HCT116 (cell line): ENCODE measurements at regions not wholly inside any gene's neighbourhood (a gene's known extent, or its start where the extent isn't known, plus 50 kb on each side); places are given as distances from the start of the nearest gene placed in this dataset.

ENCODE experiments used
- ATAC-seq: fragments of 200-7000 bp; cut with Tn5 transposase; 2 replicates; pipeline ENCODE4 v1.9.1; 2020; ENCODE audit warnings: mild to moderate bottlenecking, moderate library complexity
- BruUV-seq: library from RNA; stranded (reverse); fragments of 400-500 nt; replicated peaks from 2 replicates; lab custom pipeline; 2021; lab: Mats Ljungman, UMichigan
- CTCF ChIA-PET: fragments of 300-600 bp; sonication (Branson Sonifier 250); formaldehyde crosslinking; loops from one replicate; lab custom pipeline; 2021; ENCODE audit warnings: antibody characterized with exemption; lab: Charles Lee
- POLR2A ChIA-PET: fragments of 300-600, 350-600 bp; sonication (Branson Sonifier 250); formaldehyde crosslinking; loops from one replicate; lab custom pipeline; 2021; ENCODE audit warnings: antibody characterized with exemption; lab: Charles Lee
- RAD21 ChIA-PET, 2 experiments: fragments of 300-600 bp; sonication (Branson Sonifier 250); formaldehyde crosslinking; loops; one replicate each; lab custom pipeline; 2023; ENCODE audit warnings: low total read pairs in 2 of 2; ENCODE audit not compliant: uncharacterized antibody in 2 of 2, unreplicated experiment in 2 of 2, low non-redundant PET in 1 of 2; lab: Charles Lee
- DNase-seq: peaks from one replicate; pipeline ENCODE4 v3.0.0-alpha.2; 2010; ENCODE audit warnings: low read depth, low spot score
- H2AFZ ChIP-seq: fragments of 200-600 bp; shearing (Covaris generic), sonication (generic); 2 replicates; pipeline ENCODE4 v1.6.1; 2017; ENCODE audit warnings: low read depth, mixed run types, mixed read lengths, antibody characterized with exemption, low read length; ENCODE audit not compliant: poor library complexity, severe bottlenecking
- H3K27ac ChIP-seq: 2 replicates; pipeline ENCODE4 v1.5.1; 2012; ENCODE audit warnings: low read depth, low read length
- H3K27me3 ChIP-seq: fragments of 200-600 bp; sonication (generic); 2 replicates; pipeline ENCODE4 v1.6.1; 2016; ENCODE audit warnings: mixed run types, low read length, mixed read lengths; ENCODE audit not compliant: insufficient read depth
- H3K36me3 ChIP-seq, 2 experiments: fragments of 200-500 bp in 1 of 2; fragments of 200-600 bp in 1 of 2; sonication (Bioruptor generic) in 1 of 2; sonication (generic) in 1 of 2; 2 replicates each; pipeline versions ENCODE4 v1.5.1 to v1.6.1; 2014 to 2016; ENCODE audit warnings: low read length in 2 of 2, inconsistent platforms in 1 of 2, mixed read lengths in 1 of 2, mixed run types in 1 of 2; ENCODE audit not compliant: insufficient read depth in 2 of 2, control insufficient read depth in 1 of 2
- H3K4me1 ChIP-seq, 2 experiments: fragments of 200-600 bp in 1 of 2; sonication (generic) in 1 of 2; 2 replicates each; pipeline versions ENCODE4 v1.5.1 to v1.6.1; 2012 to 2017; ENCODE audit warnings: low read length in 2 of 2, inconsistent platforms in 1 of 2, mild to moderate bottlenecking in 1 of 2, mixed read lengths in 1 of 2, mixed run types in 1 of 2, moderate library complexity in 1 of 2; ENCODE audit not compliant: insufficient read depth in 2 of 2, control insufficient read depth in 1 of 2
- H3K4me2 ChIP-seq: fragments of 200-600 bp; sonication (generic); 2 replicates; pipeline ENCODE4 v1.6.1; 2017; ENCODE audit warnings: mixed run types, low read length, mixed read lengths
- H3K4me3 ChIP-seq, 2 experiments: fragments of 200-600 bp in 1 of 2; sonication (generic) in 1 of 2; replicated peaks in 1 of 2; 2 replicates each; pipeline ENCODE4 v1.5.1; 2011 to 2016; ENCODE audit warnings: low read length in 2 of 2, control low read depth in 1 of 2, low read depth in 1 of 2, mild to moderate bottlenecking in 1 of 2, mixed read lengths in 1 of 2, mixed run types in 1 of 2
- H3K79me2 ChIP-seq: fragments of 200-600 bp; sonication (generic); 2 replicates; pipeline ENCODE4 v1.6.1; 2017; ENCODE audit warnings: mild to moderate bottlenecking, mixed run types, low read length, moderate library complexity, mixed read lengths; ENCODE audit not compliant: insufficient read depth
- H3K9ac ChIP-seq: fragments of 200-600 bp; sonication (generic); 2 replicates; pipeline ENCODE4 v1.6.1; 2016; ENCODE audit warnings: low read length, mixed read lengths
- H3K9me2 ChIP-seq: fragments of 200-600 bp; sonication (generic), shearing (Covaris generic); 2 replicates; pipeline ENCODE4 v1.6.1; 2017; ENCODE audit warnings: mixed run types, mild to moderate bottlenecking, moderate library complexity; ENCODE audit not compliant: insufficient read depth
- H3K9me3 ChIP-seq, 2 experiments: fragments of 200-500 bp in 1 of 2; fragments of 200-600 bp in 1 of 2; sonication (Bioruptor generic) in 1 of 2; sonication (generic) in 1 of 2; 2 replicates each; pipeline ENCODE4 v1.6.1; 2014 to 2017; ENCODE audit warnings: low read length in 2 of 2, mixed read lengths in 2 of 2, inconsistent platforms in 1 of 2, low read depth in 1 of 2, mild to moderate bottlenecking in 1 of 2, mixed run types in 1 of 2, moderate library complexity in 1 of 2; ENCODE audit not compliant: control insufficient read depth in 1 of 2, insufficient read depth in 1 of 2
- H4K20me1 ChIP-seq: fragments of 200-600 bp; sonication (generic), shearing (Covaris generic); 2 replicates; pipeline ENCODE4 v1.6.1; 2017; ENCODE audit warnings: mixed run types, mild to moderate bottlenecking, moderate library complexity; ENCODE audit not compliant: insufficient read depth
- CEBPB ChIP-seq: IDR thresholded peaks from 2 replicates; pipeline ENCODE4 v1.6.1; 2012; ENCODE audit warnings: low read depth
- EGR1 ChIP-seq: IDR thresholded peaks from 2 replicates; pipeline ENCODE4 v1.6.1; 2012; ENCODE audit warnings: low read depth
- EZH2phosphoT487 ChIP-seq: fragments of 200-600 bp; IDR thresholded peaks from 2 replicates; pipeline ENCODE4 v1.6.1; 2018; ENCODE audit warnings: antibody characterized with exemption, borderline replicate concordance
- FOSL1 ChIP-seq: IDR thresholded peaks from 2 replicates; pipeline ENCODE4 v1.6.1; 2012; ENCODE audit warnings: low read depth
- JUND ChIP-seq: IDR thresholded peaks from 2 replicates; pipeline ENCODE4 v1.6.1; 2012
- POLR2A ChIP-seq: IDR thresholded peaks from 2 replicates; pipeline ENCODE4 v1.7.0; 2011; ENCODE audit warnings: borderline replicate concordance; ENCODE audit not compliant: insufficient read depth, insufficient read length; ENCODE audit errors: extremely low read depth
- POLR2AphosphoS5 ChIP-seq: IDR thresholded peaks from 2 replicates; pipeline ENCODE4 v1.6.1; 2011; ENCODE audit warnings: mild to moderate bottlenecking, low read depth, low read length, moderate library complexity
- SP1 ChIP-seq: IDR thresholded peaks from 2 replicates; pipeline ENCODE4 v1.6.1; 2012; ENCODE audit warnings: low read depth
- YY1 ChIP-seq: IDR thresholded peaks from 2 replicates; pipeline ENCODE4 v1.6.1; 2011; ENCODE audit warnings: low read length, low read depth, moderate library complexity, mild to moderate bottlenecking; ENCODE audit not compliant: insufficient replicate concordance; ENCODE audit errors: extremely low read depth
- ZFX ChIP-seq: fragments of 450-650 bp; IDR thresholded peaks from 2 replicates; pipeline ENCODE4 v1.6.1; 2017
- intact Hi-C: fragments of 100-400 bp; cut with micrococcal nuclease; formaldehyde crosslinking; loops from 2 replicates; pipeline ENCODE4 v1.10.0; 2022
- TF ChIP-seq, protein P1 (sequence below): IDR thresholded peaks from 2 replicates; pipeline ENCODE4 v1.6.1; 2012; ENCODE audit warnings: low read depth
- TF ChIP-seq, protein P2 (sequence below): IDR thresholded peaks from 2 replicates; pipeline ENCODE4 v1.6.1; 2012
- TF ChIP-seq, protein P3 (sequence below), 3 experiments: fragments of 200-600 bp in 1 of 3; sonication (generic) in 1 of 3; IDR thresholded peaks in 2 of 3; conservative IDR thresholded peaks in 1 of 3; 2 replicates each; pipeline ENCODE4 v1.5.1; 2012 to 2017; ENCODE audit warnings: low read depth in 2 of 3, low read length in 2 of 3, antibody characterized with exemption in 1 of 3, borderline replicate concordance in 1 of 3, control low read depth in 1 of 3, mild to moderate bottlenecking in 1 of 3, mixed read lengths in 1 of 3, mixed run types in 1 of 3, moderate library complexity in 1 of 3; ENCODE audit not compliant: insufficient read depth in 1 of 3

DNA sequence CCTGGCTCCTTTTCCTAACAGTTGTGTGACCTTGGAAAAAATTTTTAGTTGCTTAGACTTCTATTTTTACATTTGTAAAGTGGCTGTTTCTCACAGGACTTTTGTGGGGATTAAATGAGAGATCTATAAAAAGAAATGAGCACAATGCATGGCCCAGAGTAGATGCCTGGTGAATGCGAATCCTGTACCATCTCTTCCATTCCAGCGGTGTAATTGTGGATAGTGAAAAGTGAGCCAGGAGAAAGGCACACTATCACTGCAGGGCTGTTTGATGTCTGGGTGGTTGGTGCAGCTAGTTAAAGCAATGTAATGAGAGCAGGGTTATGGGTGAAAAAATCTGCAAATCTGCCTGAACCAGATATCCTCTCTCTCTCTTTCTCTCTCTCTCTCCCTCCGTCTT, 347.5 kb upstream of the CITED2 start:
- no peaks in the 10 kb centered on the region for H3K36me3 ChIP-seq
- no peaks in the 10 kb centered on the region for H3K9me3 ChIP-seq
- no peaks in the 10 kb centered on the region for H3K9me2 ChIP-seq
- no TSS peak for BruUV-seq
- TF ChIP-seq POLR2A (no peak), FOSL1 (no peak), EZH2phosphoT487 (no peak), ZFX (no peak), POLR2AphosphoS5 (no peak), SP1 (no peak), CEBPB (no peak), EGR1 (no peak), JUND (no peak), YY1 (no peak)
- TF ChIP-seq, protein P1, sequence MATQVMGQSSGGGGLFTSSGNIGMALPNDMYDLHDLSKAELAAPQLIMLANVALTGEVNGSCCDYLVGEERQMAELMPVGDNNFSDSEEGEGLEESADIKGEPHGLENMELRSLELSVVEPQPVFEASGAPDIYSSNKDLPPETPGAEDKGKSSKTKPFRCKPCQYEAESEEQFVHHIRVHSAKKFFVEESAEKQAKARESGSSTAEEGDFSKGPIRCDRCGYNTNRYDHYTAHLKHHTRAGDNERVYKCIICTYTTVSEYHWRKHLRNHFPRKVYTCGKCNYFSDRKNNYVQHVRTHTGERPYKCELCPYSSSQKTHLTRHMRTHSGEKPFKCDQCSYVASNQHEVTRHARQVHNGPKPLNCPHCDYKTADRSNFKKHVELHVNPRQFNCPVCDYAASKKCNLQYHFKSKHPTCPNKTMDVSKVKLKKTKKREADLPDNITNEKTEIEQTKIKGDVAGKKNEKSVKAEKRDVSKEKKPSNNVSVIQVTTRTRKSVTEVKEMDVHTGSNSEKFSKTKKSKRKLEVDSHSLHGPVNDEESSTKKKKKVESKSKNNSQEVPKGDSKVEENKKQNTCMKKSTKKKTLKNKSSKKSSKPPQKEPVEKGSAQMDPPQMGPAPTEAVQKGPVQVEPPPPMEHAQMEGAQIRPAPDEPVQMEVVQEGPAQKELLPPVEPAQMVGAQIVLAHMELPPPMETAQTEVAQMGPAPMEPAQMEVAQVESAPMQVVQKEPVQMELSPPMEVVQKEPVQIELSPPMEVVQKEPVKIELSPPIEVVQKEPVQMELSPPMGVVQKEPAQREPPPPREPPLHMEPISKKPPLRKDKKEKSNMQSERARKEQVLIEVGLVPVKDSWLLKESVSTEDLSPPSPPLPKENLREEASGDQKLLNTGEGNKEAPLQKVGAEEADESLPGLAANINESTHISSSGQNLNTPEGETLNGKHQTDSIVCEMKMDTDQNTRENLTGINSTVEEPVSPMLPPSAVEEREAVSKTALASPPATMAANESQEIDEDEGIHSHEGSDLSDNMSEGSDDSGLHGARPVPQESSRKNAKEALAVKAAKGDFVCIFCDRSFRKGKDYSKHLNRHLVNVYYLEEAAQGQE: no peak
- TF ChIP-seq, protein P2, sequence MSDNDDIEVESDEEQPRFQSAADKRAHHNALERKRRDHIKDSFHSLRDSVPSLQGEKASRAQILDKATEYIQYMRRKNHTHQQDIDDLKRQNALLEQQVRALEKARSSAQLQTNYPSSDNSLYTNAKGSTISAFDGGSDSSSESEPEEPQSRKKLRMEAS: no peak
- TF ChIP-seq, protein P3, sequence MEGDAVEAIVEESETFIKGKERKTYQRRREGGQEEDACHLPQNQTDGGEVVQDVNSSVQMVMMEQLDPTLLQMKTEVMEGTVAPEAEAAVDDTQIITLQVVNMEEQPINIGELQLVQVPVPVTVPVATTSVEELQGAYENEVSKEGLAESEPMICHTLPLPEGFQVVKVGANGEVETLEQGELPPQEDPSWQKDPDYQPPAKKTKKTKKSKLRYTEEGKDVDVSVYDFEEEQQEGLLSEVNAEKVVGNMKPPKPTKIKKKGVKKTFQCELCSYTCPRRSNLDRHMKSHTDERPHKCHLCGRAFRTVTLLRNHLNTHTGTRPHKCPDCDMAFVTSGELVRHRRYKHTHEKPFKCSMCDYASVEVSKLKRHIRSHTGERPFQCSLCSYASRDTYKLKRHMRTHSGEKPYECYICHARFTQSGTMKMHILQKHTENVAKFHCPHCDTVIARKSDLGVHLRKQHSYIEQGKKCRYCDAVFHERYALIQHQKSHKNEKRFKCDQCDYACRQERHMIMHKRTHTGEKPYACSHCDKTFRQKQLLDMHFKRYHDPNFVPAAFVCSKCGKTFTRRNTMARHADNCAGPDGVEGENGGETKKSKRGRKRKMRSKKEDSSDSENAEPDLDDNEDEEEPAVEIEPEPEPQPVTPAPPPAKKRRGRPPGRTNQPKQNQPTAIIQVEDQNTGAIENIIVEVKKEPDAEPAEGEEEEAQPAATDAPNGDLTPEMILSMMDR (IDR thresholded peaks at IDR 0.05 in 2 of 3, conservative IDR thresholded peaks at IDR 0.05 in 1 of 3; ENCODE audit: borderline replicate concordance in 1 of 3, insufficient read depth in 1 of 3, low read depth in 2 of 3, low read length in 2 of 3): no peak
- CTCF ChIA-PET: no interaction called here
- RAD21 ChIA-PET: no interaction called here
- no peak overlapping the region for H3K27ac ChIP-seq
- H2AFZ ChIP-seq: no peak overlapping the region
- no peak for DNase-seq
- intact Hi-C loops: no loop called here
- no peak overlapping the region for H3K4me2 ChIP-seq
- POLR2A ChIA-PET: no interaction called here
- no peaks in the 10 kb centered on the region for H4K20me1 ChIP-seq
- no peaks in the 10 kb centered on the region for H3K4me1 ChIP-seq
- H3K27me3 ChIP-seq: no peaks in the 10 kb centered on the region
- no peak overlapping the region for H3K4me3 ChIP-seq
- H3K9ac ChIP-seq: no peak overlapping the region
- H3K79me2 ChIP-seq: no peaks in the 10 kb centered on the region
- no peak for ATAC-seq
